ENCODE measurements at regions not wholly inside any gene's neighbourhood (a gene's known extent, or its start where the extent isn't known, plus 50 kb on each side); places are given as distances from the start of the nearest gene placed in this dataset.

DNA sequence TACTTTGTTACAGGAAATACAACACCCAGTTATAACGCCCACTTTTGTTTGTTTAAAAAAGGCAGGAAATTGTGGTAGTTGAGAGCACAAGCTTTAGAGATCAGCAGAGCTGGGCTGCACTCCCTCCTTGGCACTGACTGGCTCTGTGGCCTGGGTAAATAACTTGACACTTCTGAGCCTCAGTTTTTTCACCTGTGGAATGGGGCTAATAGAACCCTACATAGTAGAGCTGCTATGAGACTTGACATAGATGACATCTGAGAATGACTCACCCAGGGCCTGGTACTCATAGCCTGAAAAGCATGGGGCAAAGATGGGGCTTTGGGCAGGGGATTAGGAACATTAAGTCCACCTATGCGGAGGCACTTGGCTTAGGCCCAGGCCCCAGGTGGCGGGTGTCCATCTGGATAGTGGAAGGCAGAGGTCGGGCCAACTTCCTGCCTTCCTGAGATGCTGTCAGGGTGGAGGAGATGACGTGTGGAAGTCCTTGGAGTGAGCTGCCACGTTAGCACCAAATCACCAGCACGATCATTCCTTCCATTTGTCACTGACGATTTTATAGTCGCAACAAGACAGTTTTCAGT is 159.1 kb downstream of the KATNAL1 start:
- Histone ChIP-seq H3K27me3 (replicated peaks in 1 of 4; ENCODE audit: control insufficient read depth in 3 of 4, extremely low read depth in 1 of 4, insufficient read depth in 3 of 4, low read length in 3 of 4) (no peaks in the 10 kb centered on the region), H3K27ac (ENCODE audit: low read depth, low read length) (no peak overlapping the region), H2BK5ac (ENCODE audit: low read depth, low read length) (no peak overlapping the region), H2BK120ac (replicated peaks; ENCODE audit: low read depth, low read length) (no peak overlapping the region), H3K36me3 (ENCODE audit: control insufficient read depth in 2 of 4, insufficient read depth in 4 of 4, low read length in 3 of 4) (no peaks in the 10 kb centered on the region), H3K4me1 (replicated peaks in 1 of 4; ENCODE audit: control insufficient read depth in 3 of 4, insufficient read depth in 4 of 4, low read length in 3 of 4) (no peaks in the 10 kb centered on the region), H3K79me2 (ENCODE audit: control insufficient read depth in 1 of 2, insufficient read depth in 2 of 2, low read length in 2 of 2) (no peaks in the 10 kb centered on the region), H3K9ac (replicated peaks in 1 of 4; ENCODE audit: extremely low read depth in 1 of 4, low read depth in 3 of 4, low read length in 3 of 4) (no peak overlapping the region; a peak in 1 of 7 replicates), H3K4me3 (ENCODE audit: extremely low read depth in 1 of 4, insufficient read depth in 2 of 4, low read depth in 3 of 4, low read length in 4 of 4) (no peak overlapping the region), H3K9me3 (ENCODE audit: insufficient read depth in 2 of 2, low read depth in 1 of 2, low read length in 1 of 2) (no peaks in the 10 kb centered on the region), H3K14ac (ENCODE audit: insufficient read length) (no peak overlapping the region), H3K23ac (ENCODE audit: insufficient read length) (no peak overlapping the region), H4K91ac (replicated peaks; ENCODE audit: insufficient read length, low read length) (no peak overlapping the region), H4K20me1 (replicated peaks in 1 of 2; ENCODE audit: control insufficient read depth in 1 of 2, insufficient read depth in 2 of 2, low read length in 2 of 2) (no peaks in the 10 kb centered on the region), H3K4me2 (ENCODE audit: insufficient read depth in 1 of 2, low read depth in 2 of 2, low read length in 2 of 2) (no peak overlapping the region), H2AFZ (ENCODE audit: low read length) (no peak overlapping the region), H4K5ac (ENCODE audit: insufficient read length, low read depth, low read length) (no peak overlapping the region), H3K18ac (ENCODE audit: extremely low read depth, low read length) (no peak overlapping the region), H3K4ac (replicated peaks; ENCODE audit: insufficient read length, low read depth, low read length) (no peak overlapping the region), H2BK15ac (ENCODE audit: low read length) (no peak overlapping the region), H3K79me1 (ENCODE audit: low read depth, low read length) (no peaks in the 10 kb centered on the region), H2AK5ac (ENCODE audit: low read depth, low read length) (no peak overlapping the region), H2BK20ac (ENCODE audit: low read length) (no peak overlapping the region), H3K56ac (replicated peaks; ENCODE audit: insufficient read length, low read depth, low read length) (no peak overlapping the region), H4K8ac (ENCODE audit: extremely low read depth, insufficient read depth, low read length) (no peak overlapping the region), H3K23me2 (ENCODE audit: low read depth, low read length) (no peaks in the 10 kb centered on the region), H2BK12ac (ENCODE audit: low read depth, low read length) (no peak overlapping the region)
- 89% methylated on average over 9 of the region's 9 CpGs; no CpG with 5 or more reads in 1 of the 2 experiments for WGBS, 2 experiments (ENCODE audit: extremely low coverage in 1 of 2, insufficient coverage in 1 of 2, insufficient read length in 1 of 2, insufficient replicate concordance in 2 of 2, low coverage in 1 of 2, low lambda C conversion rate in 2 of 2, missing lambda C conversion rate in 1 of 2)
- ChIA-PET POLR2A (ENCODE audit: partially characterized antibody) (no interaction called here), CTCF (ENCODE audit: partially characterized antibody) (interaction anchor here (0.6 to 1.3 kb wide), 4 partner anchors 16 to 199 kb away, joined by 3 to 4 read pairs (median 3); no protein-coding TSS in a partner anchor)
- no peak for DNase-seq (ENCODE audit: low read depth in 1 of 2, low spot score in 2 of 2)
- no peak for TF ChIP-seq POLR2AphosphoS5 (IDR thresholded peaks at IDR 0.05; ENCODE audit: low read depth, low read length)
- TF ChIP-seq RXRA (IDR thresholded peaks at IDR 0.05; ENCODE audit: insufficient read depth, low read depth, low read length): no peak
- TF ChIP-seq CBX5 (IDR thresholded peaks at IDR 0.05; ENCODE audit: low read depth, low read length): no peak
- no peak for FAIRE-seq
